SK-N-SH treated with all-trans-retinoic acid at 6 μM for 48 hours (cell line): ENCODE measurements at regions not wholly inside any gene's neighbourhood (a gene's known extent, or its start where the extent isn't known, plus 50 kb on each side); places are given as distances from the start of the nearest gene placed in this dataset.

ENCODE experiments used
- ATAC-seq: fragments of 200-7000 bp; cut with Tn5 transposase; 3 replicates; pipeline ENCODE4 v1.9.1; 2020; ENCODE audit warnings: mild to moderate bottlenecking, moderate library complexity
- ARNTL ChIP-seq: fragments of 450-650 bp; formaldehyde crosslinking; IDR thresholded peaks from 2 replicates; pipeline ENCODE4 v1.5.0; 2020; ENCODE audit warnings: low read depth, mild to moderate bottlenecking, moderate library complexity, borderline replicate concordance
- BACH2 ChIP-seq: fragments of 250-450 bp; sonication (Bioruptor Pico); IDR thresholded peaks from 2 replicates; pipeline ENCODE4 v1.9.0; 2021; ENCODE audit warnings: mild to moderate bottlenecking, borderline replicate concordance
- CSDC2 ChIP-seq: fragments of 250-450 bp; sonication (Bioruptor Pico); IDR thresholded peaks from 2 replicates; pipeline ENCODE4 v1.5.0; 2020; ENCODE audit warnings: mild to moderate bottlenecking, moderate library complexity
- ESRRG ChIP-seq: fragments of 250-450 bp; sonication (Bioruptor Pico); IDR thresholded peaks from 2 replicates; pipeline ENCODE4 v1.6.1; 2021; ENCODE audit warnings: mild to moderate bottlenecking
- GLIS3 ChIP-seq: fragments of 250-450 bp; sonication (Bioruptor Pico); IDR thresholded peaks from 2 replicates; pipeline ENCODE4 v1.5.0; 2020; ENCODE audit warnings: mild to moderate bottlenecking, moderate library complexity
- OSR1 ChIP-seq: fragments of 250-450 bp; sonication (Bioruptor Pico); IDR thresholded peaks from 2 replicates; pipeline ENCODE4 v1.8.0; 2022; ENCODE audit warnings: moderate library complexity, mild to moderate bottlenecking, inconsistent platforms
- POU6F1 ChIP-seq: fragments of 250-450 bp; sonication (Bioruptor Pico); IDR thresholded peaks from 2 replicates; pipeline ENCODE4 v1.8.0; 2021; ENCODE audit warnings: low read depth, mild to moderate bottlenecking, moderate library complexity, borderline replicate concordance
- PPARA ChIP-seq: fragments of 250-450 bp; sonication (Bioruptor Pico); IDR thresholded peaks from 2 replicates; pipeline ENCODE4 v1.5.0; 2020; ENCODE audit warnings: mild to moderate bottlenecking, borderline replicate concordance
- RARB ChIP-seq: fragments of 250-450 bp; sonication (Bioruptor Pico); IDR thresholded peaks from 2 replicates; pipeline ENCODE4 v1.8.0; 2021; ENCODE audit warnings: mild to moderate bottlenecking, moderate library complexity
- SNAI2 ChIP-seq: fragments of 250-450 bp; sonication (Bioruptor Pico); IDR thresholded peaks from 2 replicates; pipeline ENCODE4 v1.5.0; 2020; ENCODE audit warnings: mild to moderate bottlenecking, moderate library complexity
- TCF4 ChIP-seq: fragments of 250-450 bp; sonication (Bioruptor Pico); IDR thresholded peaks from 2 replicates; pipeline ENCODE4 v1.8.0; 2021; ENCODE audit warnings: mild to moderate bottlenecking, moderate library complexity, borderline replicate concordance
- TOX ChIP-seq: fragments of 250-450 bp; sonication (Bioruptor Pico); IDR thresholded peaks from 2 replicates; pipeline ENCODE4 v1.8.0; 2021; ENCODE audit warnings: mild to moderate bottlenecking, moderate library complexity, borderline replicate concordance
- ZC3H10 ChIP-seq: fragments of 250-450 bp; sonication (Bioruptor Pico); IDR thresholded peaks from 2 replicates; pipeline ENCODE4 v1.5.1; 2021; ENCODE audit warnings: mild to moderate bottlenecking, moderate library complexity
- ZFP3 ChIP-seq: fragments of 250-450 bp; sonication (Bioruptor Pico); IDR thresholded peaks from 2 replicates; pipeline ENCODE4 v1.5.0; 2020; ENCODE audit warnings: mild to moderate bottlenecking, moderate library complexity
- ZFP30 ChIP-seq: fragments of 450-650 bp; formaldehyde crosslinking; IDR thresholded peaks from 2 replicates; pipeline ENCODE4 v1.5.0; 2022; ENCODE audit warnings: mild to moderate bottlenecking, moderate library complexity
- ZNF70 ChIP-seq: fragments of 450-650 bp; formaldehyde crosslinking; IDR thresholded peaks from 2 replicates; pipeline ENCODE4 v1.5.0; 2020; ENCODE audit warnings: mild to moderate bottlenecking, moderate library complexity
- ZNF8 ChIP-seq: fragments of 450-650 bp; formaldehyde crosslinking; IDR thresholded peaks from 2 replicates; pipeline ENCODE4 v1.5.0; 2020; ENCODE audit warnings: mild to moderate bottlenecking, moderate library complexity
- TF ChIP-seq, protein P1 (sequence below): fragments of 250-450 bp; sonication (Bioruptor Pico); IDR thresholded peaks from 2 replicates; pipeline ENCODE4 v1.5.1; 2020; ENCODE audit warnings: low read depth, mild to moderate bottlenecking, moderate library complexity
- TF ChIP-seq, protein P2 (sequence below): fragments of 250-450 bp; sonication (Bioruptor Pico); IDR thresholded peaks from 2 replicates; pipeline ENCODE4 v1.5.1; 2021; ENCODE audit warnings: mild to moderate bottlenecking, moderate library complexity
- TF ChIP-seq, protein P3 (sequence below): fragments of 250-450 bp; sonication (Bioruptor Pico); IDR thresholded peaks from 2 replicates; pipeline ENCODE4 v1.8.0; 2020; ENCODE audit warnings: mild to moderate bottlenecking, moderate library complexity, borderline replicate concordance

- TF ChIP-seq, protein P1, sequence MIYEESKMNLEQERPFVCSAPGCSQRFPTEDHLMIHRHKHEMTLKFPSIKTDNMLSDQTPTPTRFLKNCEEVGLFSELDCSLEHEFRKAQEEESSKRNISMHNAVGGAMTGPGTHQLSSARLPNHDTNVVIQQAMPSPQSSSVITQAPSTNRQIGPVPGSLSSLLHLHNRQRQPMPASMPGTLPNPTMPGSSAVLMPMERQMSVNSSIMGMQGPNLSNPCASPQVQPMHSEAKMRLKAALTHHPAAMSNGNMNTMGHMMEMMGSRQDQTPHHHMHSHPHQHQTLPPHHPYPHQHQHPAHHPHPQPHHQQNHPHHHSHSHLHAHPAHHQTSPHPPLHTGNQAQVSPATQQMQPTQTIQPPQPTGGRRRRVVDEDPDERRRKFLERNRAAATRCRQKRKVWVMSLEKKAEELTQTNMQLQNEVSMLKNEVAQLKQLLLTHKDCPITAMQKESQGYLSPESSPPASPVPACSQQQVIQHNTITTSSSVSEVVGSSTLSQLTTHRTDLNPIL, result no peak
- TF ChIP-seq RARB (CRISPR knock-in tag) (no peak), ZNF8 (no peak), SNAI2 (CRISPR knock-in tag) (no peak), ZNF70 (CRISPR knock-in tag) (no peak), ARNTL (no peak), OSR1 (no peak), TOX (CRISPR knock-in tag) (no peak), ZC3H10 (CRISPR knock-in tag) (no peak), TCF4 (CRISPR knock-in tag) (no peak), ZFP30 (CRISPR knock-in tag) (no peak), BACH2 (CRISPR knock-in tag) (no peak), PPARA (no peak), ESRRG (CRISPR knock-in tag) (no peak), POU6F1 (CRISPR knock-in tag) (no peak), GLIS3 (CRISPR knock-in tag) (no peak)
- TF ChIP-seq, protein P2, sequence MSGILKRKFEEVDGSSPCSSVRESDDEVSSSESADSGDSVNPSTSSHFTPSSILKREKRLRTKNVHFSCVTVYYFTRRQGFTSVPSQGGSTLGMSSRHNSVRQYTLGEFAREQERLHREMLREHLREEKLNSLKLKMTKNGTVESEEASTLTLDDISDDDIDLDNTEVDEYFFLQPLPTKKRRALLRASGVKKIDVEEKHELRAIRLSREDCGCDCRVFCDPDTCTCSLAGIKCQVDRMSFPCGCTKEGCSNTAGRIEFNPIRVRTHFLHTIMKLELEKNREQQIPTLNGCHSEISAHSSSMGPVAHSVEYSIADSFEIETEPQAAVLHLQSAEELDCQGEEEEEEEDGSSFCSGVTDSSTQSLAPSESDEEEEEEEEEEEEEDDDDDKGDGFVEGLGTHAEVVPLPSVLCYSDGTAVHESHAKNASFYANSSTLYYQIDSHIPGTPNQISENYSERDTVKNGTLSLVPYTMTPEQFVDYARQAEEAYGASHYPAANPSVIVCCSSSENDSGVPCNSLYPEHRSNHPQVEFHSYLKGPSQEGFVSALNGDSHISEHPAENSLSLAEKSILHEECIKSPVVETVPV (CRISPR knock-in tag), result no peak
- no peak for ATAC-seq
Observed at GRCh38 chr5:125478599-125478998, 732.2 kb upstream of the ZNF608 start.

DNA sequence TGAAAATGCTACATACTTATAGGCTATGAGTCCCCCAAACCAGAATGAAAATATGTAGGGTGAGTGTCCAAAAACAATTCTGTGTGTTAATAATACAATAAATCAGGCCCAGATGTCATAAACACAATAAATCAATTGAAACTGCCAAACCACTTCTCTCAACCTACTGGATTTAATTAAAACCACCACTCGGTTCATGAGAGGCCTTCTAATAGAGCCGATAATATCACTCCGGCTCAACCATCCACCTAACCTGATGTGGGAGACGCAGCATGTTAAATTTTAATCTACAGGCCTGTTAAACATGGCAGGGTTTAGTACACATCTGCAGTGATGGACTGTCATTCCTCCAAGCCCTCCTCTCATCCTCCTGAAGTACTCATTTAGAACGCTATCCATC, 734.5 kb upstream of the ZNF608 start:
- no peak for ATAC-seq
- TF ChIP-seq POU6F1 (CRISPR knock-in tag) (no peak), TOX (CRISPR knock-in tag) (no peak), ZC3H10 (CRISPR knock-in tag) (no peak), TCF4 (CRISPR knock-in tag) (peak; percentile 73; the same call in 1 of the 2 replicates), PPARA (no peak), ZNF70 (CRISPR knock-in tag) (no peak), SNAI2 (CRISPR knock-in tag) (no peak), ZNF8 (0 out of 2 replicates have a peak, but pooled peaks have one; percentile 4), BACH2 (CRISPR knock-in tag) (no peak), GLIS3 (CRISPR knock-in tag) (no peak)
- TF ChIP-seq, protein P1, result no peak

GRCh38 chr5:125481506-125482465, 735.3 kb upstream of the ZNF608 start:
- no peak for ATAC-seq
- TF ChIP-seq CSDC2 (CRISPR knock-in tag), result no peak
- TF ChIP-seq ESRRG (CRISPR knock-in tag), result no peak
- TF ChIP-seq POU6F1 (CRISPR knock-in tag), result no peak
- no peak for TF ChIP-seq BACH2 (CRISPR knock-in tag)
- TF ChIP-seq, protein P1, result no peak
- TF ChIP-seq, protein P3, sequence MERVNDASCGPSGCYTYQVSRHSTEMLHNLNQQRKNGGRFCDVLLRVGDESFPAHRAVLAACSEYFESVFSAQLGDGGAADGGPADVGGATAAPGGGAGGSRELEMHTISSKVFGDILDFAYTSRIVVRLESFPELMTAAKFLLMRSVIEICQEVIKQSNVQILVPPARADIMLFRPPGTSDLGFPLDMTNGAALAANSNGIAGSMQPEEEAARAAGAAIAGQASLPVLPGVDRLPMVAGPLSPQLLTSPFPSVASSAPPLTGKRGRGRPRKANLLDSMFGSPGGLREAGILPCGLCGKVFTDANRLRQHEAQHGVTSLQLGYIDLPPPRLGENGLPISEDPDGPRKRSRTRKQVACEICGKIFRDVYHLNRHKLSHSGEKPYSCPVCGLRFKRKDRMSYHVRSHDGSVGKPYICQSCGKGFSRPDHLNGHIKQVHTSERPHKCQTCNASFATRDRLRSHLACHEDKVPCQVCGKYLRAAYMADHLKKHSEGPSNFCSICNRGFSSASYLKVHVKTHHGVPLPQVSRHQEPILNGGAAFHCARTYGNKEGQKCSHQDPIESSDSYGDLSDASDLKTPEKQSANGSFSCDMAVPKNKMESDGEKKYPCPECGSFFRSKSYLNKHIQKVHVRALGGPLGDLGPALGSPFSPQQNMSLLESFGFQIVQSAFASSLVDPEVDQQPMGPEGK, result no peak
- TF ChIP-seq ZFP3 (CRISPR knock-in tag), result no peak
- TF ChIP-seq, protein P2 (CRISPR knock-in tag), result no peak
- no peak for TF ChIP-seq RARB (CRISPR knock-in tag)
- no peak for TF ChIP-seq TOX (CRISPR knock-in tag)
- TF ChIP-seq GLIS3 (CRISPR knock-in tag), result 0 out of 2 replicates have a peak, but pooled peaks have one; percentile 3
- no peak for TF ChIP-seq ZFP30 (CRISPR knock-in tag)
